ENCODE measurements at regions not wholly inside any gene's neighbourhood (a gene's known extent, or its start where the extent isn't known, plus 50 kb on each side); places are given as distances from the start of the nearest gene placed in this dataset.

- TF ChIP-seq HNRNPL (IDR thresholded peaks at IDR 0.05; ENCODE audit: low read depth, low read length) (no peak), ZNF484 (CRISPR knock-in tag; IDR thresholded peaks at IDR 0.05; ENCODE audit: borderline replicate concordance, low read depth) (no peak)
Measured at GRCh38 chr14:40574780-40575179, 1031.9 kb upstream of the LRFN5 start.

Measured in HepG2 (cell line).